ENCODE measurements at regions not wholly inside any gene's neighbourhood (a gene's known extent, or its start where the extent isn't known, plus 50 kb on each side); places are given as distances from the start of the nearest gene placed in this dataset.

GRCh38 chr2:212940816-212941215, 210.6 kb downstream of the IKZF2 start:
- no peak for TF ChIP-seq CTCF (conservative IDR thresholded peaks at IDR 0.05; ENCODE audit: low read depth, low read length)
- TF ChIP-seq EZH2 (IDR thresholded peaks at IDR 0.05; ENCODE audit: low read length, unreplicated experiment): no peak
- TF ChIP-seq EZH2phosphoT487 (IDR thresholded peaks at IDR 0.05; ENCODE audit: borderline replicate concordance, low read length): no peak

All from PC-3 (cell line).